ENCODE measurements at regions not wholly inside any gene's neighbourhood (a gene's known extent, or its start where the extent isn't known, plus 50 kb on each side); places are given as distances from the start of the nearest gene placed in this dataset.
A peak's percentile ranks its signal among the peaks of the same experiment; 100 is the strongest.

DNA sequence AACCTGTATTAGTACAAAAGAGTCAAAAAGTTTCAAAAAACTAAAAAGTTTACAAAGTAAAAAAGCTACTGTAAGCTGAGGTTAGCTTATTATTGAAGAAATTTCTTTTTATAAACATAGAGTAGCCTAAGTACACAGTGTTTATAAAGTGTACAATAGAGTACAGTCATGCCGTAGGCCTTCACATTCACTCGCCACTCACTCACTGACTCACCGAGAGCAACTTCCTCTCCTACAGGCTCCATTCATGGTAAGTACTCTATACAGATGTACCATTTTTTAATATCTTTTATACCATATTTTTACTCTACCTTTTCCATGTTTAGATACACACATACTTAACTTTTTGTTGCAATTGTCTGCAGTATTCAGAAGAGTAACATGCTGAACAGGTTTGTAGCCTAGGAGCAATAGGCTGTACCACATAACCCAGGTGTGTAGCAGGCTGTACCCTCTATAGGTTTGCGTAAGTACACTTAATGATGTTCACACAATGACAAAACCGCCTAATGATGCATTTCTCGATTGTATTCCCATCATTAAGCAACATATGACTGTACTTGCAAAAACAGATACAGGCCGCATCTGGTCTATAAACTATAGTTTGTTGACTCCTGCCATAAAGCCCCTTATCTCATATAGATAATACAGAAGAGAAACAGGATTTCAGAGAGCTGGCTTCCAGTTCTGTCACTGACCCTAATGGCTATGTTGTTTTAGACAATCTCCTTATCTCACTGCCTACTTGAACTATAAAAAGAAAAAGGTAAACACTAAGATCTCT, 438.8 kb downstream of the HTR7 start:
- no peak for DNase-seq

DNA sequence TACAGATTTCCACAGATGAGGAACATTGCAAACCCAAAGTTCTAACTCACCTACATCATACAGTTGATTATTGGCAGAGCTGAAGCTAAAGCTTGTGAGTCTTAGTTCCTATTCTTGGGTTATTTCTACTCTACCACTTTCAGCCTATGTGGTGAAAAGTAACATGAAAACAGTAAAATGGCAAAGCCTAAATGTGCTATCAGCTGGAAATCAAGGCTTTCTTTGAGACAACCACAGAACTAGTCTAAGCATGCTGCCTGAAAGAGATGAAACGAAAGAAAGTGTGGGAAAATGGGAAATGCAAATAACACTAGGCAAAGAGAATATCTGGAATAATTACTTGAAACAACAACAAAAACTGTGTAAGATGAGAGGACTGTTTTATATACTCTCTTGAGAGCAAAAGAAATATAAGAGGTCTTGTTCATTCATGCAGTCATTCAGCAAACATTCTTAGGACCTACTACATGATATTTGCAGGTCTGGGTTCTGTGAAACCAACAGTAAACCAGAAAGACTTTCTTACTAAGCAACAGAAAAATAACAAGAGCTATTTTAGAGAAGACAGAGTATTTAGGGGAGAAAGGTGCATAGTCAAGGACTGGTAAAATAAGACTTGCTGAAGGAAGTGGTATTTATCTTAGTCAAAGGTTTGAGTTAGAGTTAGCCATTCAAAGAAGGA, 437.1 kb downstream of the HTR7 start:
- no peak for DNase-seq

DNA sequence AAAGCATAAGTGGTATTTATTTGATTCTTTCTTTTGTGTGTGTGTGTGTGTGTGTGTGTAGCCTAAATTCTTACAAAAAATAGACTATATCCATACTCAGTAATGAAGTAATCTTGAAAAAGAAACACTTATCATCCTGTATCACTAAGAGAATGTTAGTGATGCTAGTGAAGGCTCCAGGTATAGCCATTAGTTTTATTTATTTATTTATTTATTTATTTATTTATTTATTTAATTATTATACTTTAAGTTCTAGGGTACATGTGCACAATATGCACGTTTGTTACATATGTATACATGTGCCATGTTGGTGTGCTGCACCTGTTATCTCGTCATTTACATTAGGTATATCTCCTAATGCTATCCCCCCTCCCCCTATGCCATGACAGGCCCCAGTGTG, 436.0 kb downstream of the HTR7 start:
- no peak for DNase-seq

DNA sequence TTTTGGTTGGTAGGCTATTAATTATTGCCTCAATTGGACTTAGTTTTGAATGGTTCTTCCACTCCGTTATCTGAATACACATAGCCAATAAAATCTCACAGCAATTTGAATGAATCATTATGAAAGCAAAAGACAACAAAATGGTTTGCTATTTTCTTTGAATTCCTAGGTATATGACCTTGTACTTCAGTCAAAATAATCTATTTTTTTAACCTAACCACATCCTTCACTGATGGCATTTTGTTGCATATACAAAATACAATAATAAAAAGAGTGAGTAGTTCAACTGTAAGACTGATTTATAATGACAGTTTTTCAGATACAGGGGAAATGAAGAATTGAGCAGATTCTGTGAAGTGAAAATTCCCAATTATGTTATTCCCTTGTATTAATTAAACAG, 433.1 kb downstream of the HTR7 start:
- DNase-seq = no peak

DNA sequence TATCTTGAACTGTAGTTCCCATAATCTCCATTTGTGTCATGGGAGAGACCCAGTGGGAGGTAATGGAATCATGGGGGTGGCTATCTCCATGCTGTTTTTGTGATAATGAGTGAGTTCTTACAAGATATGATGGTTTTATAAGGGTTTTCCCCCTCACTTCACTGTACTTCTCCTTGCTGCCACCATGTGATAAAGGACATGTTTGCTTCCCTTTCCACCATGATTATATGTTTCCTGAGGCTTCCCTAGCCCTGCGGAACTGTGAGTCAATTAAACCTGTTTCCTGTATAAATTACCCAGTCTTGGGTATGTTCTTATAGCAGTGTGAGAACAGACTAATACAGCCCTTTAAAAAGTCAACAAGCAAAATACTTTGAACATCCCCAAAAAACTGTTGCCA, 427.7 kb downstream of the HTR7 start:
- no peak for DNase-seq

DNA sequence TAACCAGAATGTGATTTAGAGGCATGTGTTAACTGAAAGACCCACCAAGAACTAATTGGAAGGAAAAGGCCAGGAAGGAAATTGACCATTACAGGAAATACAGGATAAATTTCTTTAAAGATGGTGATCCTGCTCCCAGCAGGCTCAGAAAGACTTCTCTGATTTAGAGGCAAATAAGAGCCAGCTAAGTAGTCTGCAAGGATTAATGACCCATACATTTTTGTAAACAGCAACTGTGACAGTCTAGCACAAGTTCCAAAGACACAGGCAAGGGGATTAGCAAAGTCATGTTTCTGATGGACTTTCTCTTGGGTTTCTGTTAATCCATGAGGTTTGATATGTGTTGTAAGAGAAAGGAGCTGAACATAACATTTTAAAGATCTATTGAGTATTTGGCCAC, 425.0 kb downstream of the HTR7 start:
- DNase-seq = no peak

DNA sequence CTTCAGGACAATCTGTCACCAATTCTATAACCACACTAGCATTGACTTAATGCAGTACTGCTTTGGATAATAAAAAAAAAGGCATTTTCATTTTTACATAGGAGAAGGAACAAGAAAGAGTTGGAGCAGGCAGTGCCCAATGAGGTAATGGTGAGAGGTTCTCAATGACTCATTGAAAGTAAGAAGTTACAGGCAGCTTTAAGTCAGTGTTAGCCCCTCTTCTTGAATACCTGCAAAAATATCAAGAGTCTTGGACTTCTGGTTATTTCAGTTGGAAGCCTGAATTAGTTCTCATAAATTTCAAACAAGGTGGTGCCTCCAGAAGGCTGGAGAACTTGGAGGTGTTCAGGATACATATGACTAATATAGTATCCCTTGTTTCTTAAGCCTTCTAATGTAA, 422.5 kb downstream of the HTR7 start:
- DNase-seq = no peak

DNA sequence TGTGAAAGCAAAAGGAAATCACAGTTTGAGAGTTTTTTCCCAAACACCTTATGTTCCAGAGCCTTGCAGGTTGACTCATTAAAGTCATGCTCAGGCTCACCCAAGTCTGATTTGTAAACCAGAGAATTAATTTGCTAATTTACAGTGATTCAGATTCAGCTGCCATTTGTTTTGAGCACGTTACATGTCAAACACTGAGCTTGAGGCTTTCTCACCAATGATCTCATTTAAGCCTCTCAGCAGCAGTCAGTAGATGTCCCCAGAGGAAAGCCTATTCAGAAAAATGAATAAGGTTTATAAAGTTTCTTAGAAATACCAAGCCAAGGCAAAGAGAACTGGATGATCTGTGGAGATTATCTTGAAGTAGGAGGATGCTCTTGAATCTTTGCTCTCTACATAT, 420.4 kb downstream of the HTR7 start:
- DNase-seq = no peak

DNA sequence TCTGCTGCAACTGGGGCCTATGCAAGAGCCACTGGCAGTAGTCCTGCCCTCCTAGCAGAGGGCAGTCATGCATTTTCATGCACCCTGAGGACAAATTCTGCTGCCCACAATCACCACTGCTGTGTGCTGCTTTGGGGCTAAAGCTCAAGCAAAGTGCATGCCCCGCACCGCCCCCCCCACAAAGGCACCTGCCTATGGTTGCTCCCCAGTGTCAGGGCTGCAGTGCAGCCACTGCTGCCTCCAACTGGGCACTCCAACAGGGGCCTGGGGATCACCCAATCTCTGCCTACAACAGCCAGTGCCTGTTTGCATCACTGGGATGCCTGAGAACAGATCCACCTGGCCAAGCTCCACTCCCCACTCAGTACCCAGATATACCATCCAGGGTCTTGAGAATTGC, 417.0 kb downstream of the HTR7 start:
- no peak for DNase-seq

DNA sequence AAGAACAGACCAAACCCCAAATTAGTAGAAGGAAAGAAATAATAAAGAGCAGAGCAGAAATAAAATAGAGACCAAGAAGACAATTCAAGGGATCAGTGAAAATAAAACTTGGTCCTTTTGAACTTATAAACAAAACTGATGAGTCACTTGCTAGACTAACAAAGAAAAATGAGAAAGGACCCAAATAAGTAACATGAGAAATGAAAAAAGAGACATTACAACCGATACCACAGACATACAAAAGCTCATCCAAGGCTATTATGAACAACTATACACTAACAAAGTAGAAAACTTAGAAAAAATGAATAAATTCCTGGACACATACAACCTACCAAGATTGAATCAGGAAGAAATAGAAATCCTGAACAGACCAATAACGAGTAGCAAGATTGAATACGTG, 414.5 kb downstream of the HTR7 start:
- no peak for DNase-seq

DNA sequence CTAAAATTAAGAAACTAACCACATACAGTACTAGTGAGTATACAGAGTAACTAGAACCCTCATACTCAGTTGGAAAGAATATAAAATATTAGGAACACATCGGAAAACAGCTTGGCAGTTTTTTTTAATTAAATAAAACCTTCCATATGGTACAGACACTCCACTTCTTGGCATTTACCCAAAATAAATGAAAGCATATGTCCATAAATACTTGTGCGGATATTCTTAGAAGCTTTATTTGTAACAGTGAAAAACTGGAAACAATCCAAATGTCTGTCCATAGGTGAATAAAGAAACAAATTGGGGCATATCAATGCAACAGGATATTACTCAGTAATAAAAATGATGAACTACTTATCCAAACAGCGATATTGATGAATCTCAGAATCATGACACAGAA, 410.0 kb downstream of the HTR7 start:
- DNase-seq = peak; percentile 69

DNA sequence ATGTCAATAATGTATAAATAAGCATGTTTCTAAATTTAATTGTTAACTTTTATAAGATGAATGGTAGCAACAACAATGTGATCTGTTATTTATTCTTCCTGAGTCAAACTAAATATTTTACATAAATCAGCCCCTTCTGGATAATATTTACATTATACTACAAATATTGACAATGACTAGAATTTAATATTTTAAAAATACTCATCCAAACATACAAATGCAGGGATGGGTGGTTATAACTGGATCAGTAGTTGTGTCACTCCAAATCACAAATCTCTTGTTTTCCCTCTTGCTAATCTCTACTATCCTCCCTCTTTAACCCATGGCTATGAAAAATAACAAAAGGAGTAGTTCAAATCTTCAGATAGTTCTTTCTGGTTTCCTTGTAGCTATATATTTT, 407.0 kb downstream of the HTR7 start:
- DNase-seq = no peak

DNA sequence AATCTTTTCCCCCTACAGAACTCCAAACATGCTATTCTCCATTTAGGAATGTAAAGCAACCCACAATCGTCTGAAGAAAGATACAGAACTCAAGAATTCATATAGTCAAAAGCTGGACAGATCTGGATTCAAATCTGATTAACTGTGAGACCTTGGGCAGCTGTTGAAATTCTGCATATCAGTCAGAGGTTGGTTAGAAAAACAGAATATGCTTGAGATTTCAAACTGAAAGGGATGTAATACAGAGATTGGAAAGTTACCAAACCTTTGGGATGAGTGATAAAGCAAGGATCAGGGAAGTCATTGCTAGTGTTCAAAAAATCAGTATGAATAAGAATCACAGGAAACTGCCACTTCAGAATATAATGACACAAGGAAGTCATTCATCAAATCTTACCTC, 406.6 kb downstream of the HTR7 start:
- DNase-seq = no peak

DNA sequence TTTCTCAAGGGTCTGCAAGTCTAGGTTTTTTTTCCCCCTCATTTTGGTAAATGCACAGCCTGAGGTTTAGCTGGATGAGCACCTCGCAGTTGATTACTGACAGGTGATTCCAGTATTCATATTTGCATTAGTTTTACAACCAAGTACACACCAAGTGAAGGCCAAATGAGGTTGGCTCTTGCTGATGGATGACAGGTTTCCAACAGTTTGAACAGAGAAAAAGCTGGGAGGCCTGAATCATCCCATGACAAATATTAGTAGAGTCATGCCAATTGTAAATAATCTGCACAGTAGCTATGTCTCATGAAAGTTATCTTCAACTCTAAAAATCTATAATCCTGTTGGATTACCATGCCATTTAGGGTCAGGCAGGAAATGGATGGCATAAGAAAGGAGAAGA, 399.8 kb downstream of the HTR7 start:
- no peak for DNase-seq

DNA sequence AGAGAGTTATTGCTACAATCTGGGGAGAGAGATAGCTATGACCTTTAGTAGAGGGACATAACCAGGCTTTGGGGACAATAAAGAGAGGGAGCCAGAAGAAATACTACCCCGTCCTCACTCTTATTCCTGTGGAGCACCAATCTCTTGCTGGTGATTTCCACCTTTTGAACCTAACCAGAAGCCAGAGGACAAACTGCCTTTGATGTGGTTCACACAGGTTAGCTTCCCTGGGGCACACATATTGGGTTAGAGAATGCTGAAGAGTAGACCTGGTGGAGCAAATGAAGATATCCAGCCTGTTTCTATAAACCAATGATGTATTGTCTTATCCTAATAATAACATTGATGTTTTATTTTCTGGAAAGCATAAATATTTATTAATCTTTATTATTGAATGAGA, 399.3 kb downstream of the HTR7 start:
- no peak for DNase-seq

DNA sequence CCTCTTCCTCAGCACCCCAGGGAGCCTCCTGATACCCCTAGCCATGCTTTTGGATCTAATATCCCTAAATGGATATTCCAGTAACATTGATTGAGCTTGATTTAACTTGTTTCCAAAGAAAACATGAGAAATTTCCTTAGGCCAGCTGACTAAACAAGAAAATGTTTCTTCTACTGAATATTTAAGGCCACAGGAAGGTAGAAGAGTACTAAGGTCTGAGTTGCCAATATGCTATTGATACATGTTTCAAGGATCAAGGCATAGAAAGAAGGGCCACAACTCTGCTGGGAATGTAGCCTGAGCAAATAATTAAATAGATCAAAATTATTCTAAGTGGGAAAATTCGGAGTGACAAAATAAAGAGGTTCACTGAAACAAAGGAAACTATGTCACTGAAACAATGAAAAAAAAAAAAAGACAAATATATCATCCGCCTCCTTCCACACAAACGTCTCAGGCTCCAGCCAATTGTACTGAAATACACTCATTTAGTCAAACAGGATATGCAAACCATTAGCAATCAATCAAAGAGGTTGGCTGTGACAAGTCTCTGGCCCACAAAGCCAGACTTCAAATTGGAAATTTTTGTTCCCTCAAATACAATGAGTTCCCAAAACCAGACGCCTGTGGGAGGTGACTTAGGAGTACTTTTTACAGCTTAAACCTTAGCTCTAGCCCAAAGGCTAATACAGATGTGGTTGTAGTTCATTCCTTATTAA, 396.2 kb downstream of the HTR7 start:
- DNase-seq = no peak

DNA sequence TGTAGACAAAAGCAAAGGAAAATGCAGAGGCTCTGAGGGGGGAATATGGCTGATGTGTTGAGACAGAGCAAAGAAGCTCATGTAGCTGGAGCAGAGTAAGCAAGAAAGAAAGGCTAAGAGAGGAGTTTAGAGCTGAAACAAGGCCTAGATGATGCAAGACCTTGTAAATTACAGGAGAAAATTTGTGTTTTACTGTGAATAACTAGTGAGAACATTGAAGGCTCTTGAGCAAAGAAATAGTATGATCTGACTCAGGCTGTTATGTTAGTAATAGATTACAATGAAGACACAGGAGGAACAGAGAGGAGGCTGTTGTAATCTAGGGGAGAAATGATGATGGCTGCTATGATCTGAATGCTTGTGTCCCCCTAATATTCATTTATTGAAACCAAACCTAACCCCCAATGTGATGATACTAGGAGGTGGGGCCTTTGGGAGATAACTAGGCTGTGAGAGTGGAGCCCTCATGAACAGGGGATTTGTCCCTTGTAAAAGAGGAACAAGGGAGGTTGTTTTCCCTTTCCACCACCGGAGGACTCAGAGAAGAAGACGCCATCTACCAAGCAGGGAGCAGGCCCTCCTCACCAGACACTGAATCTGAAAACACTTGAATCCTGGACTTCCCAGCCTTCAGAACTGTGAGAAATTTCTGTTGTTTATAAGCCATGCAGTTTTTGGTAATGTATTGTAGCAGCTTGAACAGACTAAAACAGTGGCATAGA, 394.9 kb downstream of the HTR7 start:
- DNase-seq = no peak

DNA sequence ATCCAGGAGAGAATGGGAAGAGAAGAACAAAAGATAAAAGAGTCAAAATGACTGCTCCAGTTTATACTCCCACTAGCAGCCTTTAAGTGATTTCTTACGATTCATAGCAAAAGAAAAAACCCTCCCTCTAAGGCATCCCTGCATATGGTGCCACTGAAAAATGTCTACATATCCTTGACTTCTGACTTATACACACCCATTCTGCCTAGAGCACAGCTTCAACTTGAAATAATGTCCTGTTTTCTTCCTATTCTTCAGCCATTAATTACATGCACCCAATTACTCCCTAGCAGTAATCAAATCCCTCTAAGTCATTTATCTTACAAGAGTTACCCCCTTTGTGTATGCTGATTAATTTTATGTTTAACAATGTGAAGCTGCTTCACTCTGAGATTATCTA, 393.5 kb downstream of the HTR7 start:
- DNase-seq = no peak

DNA sequence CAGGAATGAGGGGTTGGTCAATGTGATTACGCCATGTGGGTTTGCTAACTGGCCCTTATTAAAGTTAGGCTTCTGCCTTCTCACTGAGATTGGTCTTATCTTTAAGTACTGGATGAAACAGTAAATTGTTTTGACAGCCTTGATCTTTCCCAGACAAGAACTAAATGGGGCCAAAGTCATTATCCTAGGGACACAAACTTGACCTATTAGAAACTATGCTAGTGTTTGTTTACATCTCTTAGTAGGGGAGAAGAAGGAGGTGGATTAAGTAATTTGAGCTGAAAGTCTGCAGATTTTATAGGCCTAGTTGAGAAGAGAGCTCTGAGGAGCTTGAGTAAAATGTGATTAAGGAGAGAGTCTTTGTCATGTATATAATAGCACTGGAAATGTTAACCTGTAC, 386.9 kb downstream of the HTR7 start:
- DNase-seq = no peak

DNA sequence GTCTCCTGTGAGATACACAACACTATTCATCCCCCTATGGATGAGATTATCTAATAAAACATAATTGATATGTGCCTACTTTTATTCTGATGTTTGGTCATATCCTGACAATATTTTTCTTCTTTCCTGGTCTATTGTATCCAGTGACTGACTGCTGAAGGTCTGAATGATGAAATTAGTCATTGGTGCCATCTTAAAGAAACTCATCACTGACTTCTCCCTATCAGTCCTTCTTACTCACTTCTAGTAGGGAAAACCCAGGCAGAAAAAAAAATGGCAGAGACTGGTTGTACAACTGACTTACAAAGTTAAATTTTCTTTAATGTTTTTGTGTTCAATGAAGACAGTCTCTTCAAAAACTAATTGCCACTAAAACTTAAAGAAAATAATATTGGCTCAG, 377.4 kb downstream of the HTR7 start:
- no peak for DNase-seq

DNA sequence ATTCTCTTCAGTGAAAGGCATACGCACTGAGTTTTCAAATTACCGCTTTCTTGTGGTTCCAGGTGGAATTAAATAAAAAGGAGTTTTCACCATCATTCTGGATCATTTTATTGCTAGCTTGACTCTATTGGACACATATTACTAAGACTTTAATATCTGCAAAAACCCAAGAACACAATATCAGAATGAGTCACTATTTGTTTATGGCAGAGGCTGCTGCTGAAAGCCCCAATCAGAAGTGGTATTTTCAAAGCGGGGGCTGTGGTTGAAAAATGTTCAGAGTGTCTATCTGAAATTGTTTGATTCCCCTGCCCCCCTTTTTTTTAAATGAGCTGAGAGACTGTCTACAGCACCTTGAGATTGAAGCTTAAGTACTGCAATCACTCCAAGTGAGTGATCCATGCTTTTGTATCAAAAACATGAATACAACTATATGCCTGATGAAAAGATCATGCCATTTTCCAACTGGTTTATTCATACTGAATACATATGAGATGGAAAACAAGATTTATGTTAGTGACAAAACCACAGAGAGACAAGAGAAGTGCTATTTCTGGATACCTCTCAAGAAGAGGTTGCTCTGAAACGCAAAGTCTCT, 376.4 kb downstream of the HTR7 start:
- no peak for DNase-seq

DNA sequence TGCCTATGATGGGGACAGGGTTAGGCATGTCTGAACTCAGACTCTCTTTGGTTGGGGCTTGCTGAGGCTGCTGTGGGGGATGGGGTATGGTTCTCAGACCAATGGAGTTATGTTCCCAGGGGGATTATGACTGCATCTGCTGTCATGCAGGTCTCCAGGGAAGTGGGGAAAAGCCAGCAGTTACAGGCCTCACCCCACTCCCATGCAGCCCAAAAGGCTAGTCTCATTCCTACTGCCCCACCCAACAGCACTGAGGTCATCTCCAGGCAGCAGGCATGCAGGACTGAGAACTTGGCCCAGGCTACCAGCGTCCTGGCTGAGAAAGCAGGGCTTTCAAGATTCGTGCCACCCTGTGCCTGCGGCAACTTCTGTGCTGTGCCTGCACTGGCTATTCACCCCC, 373.3 kb downstream of the HTR7 start:
- DNase-seq = no peak

DNA sequence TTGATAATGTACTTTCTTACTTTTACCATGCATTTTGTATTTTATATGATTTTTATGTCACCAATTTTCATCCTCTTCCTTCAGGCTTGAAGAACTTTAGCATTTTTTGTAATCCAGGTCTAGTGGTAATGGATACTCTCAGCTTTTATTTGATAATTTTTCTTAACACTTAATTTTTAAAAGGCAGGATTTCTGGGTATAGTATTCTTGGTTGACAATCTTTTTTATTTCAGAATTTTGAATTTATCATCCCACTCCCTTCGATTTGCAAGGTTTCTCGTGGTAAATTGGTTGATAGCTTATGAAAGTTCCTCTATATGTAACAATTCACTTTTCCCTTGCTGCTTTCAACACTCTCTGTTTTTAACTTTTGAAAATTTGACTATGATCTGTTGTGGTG, 363.7 kb downstream of the HTR7 start:
- DNase-seq = no peak
